ENCODE measurements at regions not wholly inside any gene's neighbourhood (a gene's known extent, or its start where the extent isn't known, plus 50 kb on each side); places are given as distances from the start of the nearest gene placed in this dataset.
"Not testable (repeated sequence)": the region's sequence is repeated elsewhere in the genome, so short reads cannot be mapped to it uniquely, and the experiment has no call there.

DNA sequence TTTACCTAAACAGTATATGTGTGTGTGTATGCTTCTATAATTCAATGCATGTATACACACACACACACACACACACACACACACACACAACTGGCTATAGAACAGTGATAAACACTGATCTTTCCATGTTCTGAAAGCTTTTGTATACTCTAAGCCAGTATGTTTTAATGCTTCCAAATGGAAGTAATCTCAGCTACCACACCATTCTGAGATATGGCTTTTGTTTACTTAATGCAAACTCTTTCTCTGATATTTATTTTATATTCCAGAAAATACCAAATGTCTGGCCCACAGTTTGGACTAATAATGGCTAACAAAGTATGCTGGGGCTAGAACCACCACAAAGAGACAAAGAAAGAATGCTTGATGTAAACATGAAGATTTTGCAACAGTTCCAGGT lies 199.4 kb upstream of the ARHGEF26 start:
- intact Hi-C loops (cut with DNase I): no loop called here
- Histone ChIP-seq H3K4me3 (no peak overlapping the region), H3K27ac (no peak overlapping the region), H3K9me3 (replicated peaks in 1 of 3) (no peaks in the 10 kb centered on the region), H3K4me1 (replicated peaks in 1 of 2) (no peaks in the 10 kb centered on the region), H3K27me3 (no peaks in the 10 kb centered on the region), H3K36me3 (replicated peaks in 1 of 2) (no peaks in the 10 kb centered on the region)
- DNase-seq: no peak
- no peak for TF ChIP-seq POLR2A (IDR thresholded peaks at IDR 0.05)
- TF ChIP-seq, protein P1, sequence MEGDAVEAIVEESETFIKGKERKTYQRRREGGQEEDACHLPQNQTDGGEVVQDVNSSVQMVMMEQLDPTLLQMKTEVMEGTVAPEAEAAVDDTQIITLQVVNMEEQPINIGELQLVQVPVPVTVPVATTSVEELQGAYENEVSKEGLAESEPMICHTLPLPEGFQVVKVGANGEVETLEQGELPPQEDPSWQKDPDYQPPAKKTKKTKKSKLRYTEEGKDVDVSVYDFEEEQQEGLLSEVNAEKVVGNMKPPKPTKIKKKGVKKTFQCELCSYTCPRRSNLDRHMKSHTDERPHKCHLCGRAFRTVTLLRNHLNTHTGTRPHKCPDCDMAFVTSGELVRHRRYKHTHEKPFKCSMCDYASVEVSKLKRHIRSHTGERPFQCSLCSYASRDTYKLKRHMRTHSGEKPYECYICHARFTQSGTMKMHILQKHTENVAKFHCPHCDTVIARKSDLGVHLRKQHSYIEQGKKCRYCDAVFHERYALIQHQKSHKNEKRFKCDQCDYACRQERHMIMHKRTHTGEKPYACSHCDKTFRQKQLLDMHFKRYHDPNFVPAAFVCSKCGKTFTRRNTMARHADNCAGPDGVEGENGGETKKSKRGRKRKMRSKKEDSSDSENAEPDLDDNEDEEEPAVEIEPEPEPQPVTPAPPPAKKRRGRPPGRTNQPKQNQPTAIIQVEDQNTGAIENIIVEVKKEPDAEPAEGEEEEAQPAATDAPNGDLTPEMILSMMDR (IDR thresholded peaks at IDR 0.05): no peak

DNA sequence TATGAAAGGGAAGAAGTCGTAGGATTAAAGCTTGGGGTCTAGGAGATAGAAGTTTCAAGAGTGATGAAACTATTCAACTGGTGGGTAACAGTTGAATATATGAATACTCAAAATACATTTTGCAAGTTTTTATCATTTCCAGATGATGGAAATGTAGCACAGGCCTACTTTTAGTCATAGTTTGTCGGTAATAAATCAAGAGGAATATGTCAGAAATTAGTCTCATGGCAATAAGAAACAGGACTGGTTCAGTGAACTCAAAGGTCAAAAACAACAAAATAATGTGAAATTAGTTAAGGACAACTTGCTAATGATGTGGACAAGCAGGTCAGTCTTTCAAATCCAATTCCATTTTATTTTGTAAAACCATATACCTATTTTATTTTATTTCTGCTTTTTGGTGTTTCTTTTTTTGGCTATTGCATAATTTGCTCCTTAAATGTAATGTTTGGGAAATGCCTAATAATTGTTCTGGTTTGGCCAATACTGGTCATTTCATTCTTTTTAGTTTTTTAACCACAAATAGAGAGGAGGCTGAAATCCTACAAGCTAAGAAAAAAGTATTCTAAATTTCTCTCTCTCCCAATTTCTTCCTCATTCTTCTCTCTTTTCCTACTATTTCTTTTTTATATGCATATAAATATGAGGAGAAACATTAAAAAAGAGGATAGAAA lies 195.2 kb upstream of the ARHGEF26 start:
- H3K4me3 ChIP-seq: no peak overlapping the region
- H3K36me3 ChIP-seq (replicated peaks in 1 of 2): no peaks in the 10 kb centered on the region
- H3K27ac ChIP-seq: no peak overlapping the region
- intact Hi-C loops (cut with DNase I): no loop called here
- H3K9me3 ChIP-seq (replicated peaks in 1 of 3): no peaks in the 10 kb centered on the region
- 75 to 83% (median 81%) methylated on average over 2 of the region's 2 CpGs for WGBS, 4 donors
- TF ChIP-seq, protein P1 (IDR thresholded peaks at IDR 0.05): no peak
- no peak for TF ChIP-seq POLR2A (IDR thresholded peaks at IDR 0.05)
- no peaks in the 10 kb centered on the region for H3K4me1 ChIP-seq (replicated peaks in 1 of 2)
- H3K27me3 ChIP-seq: no peaks in the 10 kb centered on the region
- DNase-seq: no peak

DNA sequence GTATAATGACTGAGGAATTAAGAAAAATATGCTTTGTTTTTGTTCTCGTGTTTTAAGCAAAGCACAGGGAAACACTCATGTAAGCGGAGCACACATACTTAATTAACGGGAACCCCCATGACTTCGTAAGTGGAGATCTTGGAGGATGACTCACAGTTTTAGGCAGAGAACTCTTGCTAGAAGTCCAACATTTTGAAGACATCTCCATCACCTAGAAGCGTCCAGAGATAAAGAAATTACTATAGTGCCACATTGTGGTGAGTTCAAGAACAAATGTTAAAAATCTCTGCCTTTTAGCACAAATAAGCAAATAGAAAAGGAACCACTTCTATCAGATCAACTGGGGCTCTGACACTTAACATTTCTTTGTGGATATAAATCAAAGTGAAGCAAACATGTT lies 194.1 kb upstream of the ARHGEF26 start:
- Histone ChIP-seq H3K27me3 (no peaks in the 10 kb centered on the region), H3K36me3 (replicated peaks in 1 of 2) (no peaks in the 10 kb centered on the region), H3K27ac (no peak overlapping the region), H3K4me3 (no peak overlapping the region), H3K4me1 (replicated peaks in 1 of 2) (no peaks in the 10 kb centered on the region), H3K9me3 (replicated peaks in 1 of 3) (no peaks in the 10 kb centered on the region)
- no peak for DNase-seq
- TF ChIP-seq POLR2A (IDR thresholded peaks at IDR 0.05): no peak
- WGBS, 4 donors: 58 to 66% (median 61%) methylated on average over 5 of the region's 5 CpGs
- intact Hi-C loops (cut with DNase I): no loop called here

DNA sequence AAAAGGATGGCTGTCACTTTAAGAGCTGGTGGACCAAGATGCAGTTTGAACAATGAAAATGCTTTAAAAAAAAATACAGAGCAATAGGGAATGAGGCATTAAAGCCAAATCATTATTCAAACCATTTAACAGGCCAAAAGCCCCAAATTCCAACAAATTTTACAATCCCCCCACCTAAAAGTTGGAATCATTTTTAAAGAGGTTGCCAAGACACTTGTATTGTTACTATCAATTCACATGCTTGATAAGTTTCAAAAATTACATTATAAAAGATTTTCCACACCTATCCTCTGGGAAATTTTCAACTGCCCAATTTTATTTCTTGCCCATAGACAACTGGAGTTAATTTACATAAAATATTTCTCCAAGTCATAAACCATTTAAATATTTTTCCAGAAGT lies 192.3 kb upstream of the ARHGEF26 start:
- no peak for TF ChIP-seq POLR2A (IDR thresholded peaks at IDR 0.05)
- Histone ChIP-seq H3K27ac (no peak overlapping the region), H3K4me1 (replicated peaks in 1 of 2) (no peaks in the 10 kb centered on the region), H3K9me3 (replicated peaks in 1 of 3) (no peaks in the 10 kb centered on the region), H3K4me3 (no peak overlapping the region), H3K27me3 (no peaks in the 10 kb centered on the region), H3K36me3 (replicated peaks in 1 of 2) (no peaks in the 10 kb centered on the region)
- DNase-seq: no peak
- intact Hi-C loops (cut with DNase I): no loop called here

DNA sequence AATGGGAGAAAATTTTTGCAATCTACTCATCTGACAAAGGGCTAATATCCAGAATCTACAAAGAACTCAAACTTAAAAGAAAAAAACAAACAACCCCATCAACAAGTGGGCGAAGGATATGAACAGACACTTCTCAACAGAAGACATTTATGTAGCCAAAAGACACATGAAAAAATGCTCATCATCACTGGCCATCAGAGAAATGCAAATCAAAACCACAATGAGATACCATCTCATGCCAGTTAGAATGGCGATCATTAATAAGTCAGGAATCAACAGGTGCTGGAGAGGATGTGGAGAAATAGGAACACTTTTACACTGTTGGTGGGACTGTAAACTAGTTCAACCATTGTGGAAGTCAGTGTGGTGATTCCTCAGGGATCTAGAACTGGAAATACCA lies 187.7 kb upstream of the ARHGEF26 start:
- H3K36me3 ChIP-seq (replicated peaks in 1 of 2); H3K4me3 ChIP-seq; H3K27me3 ChIP-seq; DNase-seq; H3K4me1 ChIP-seq (replicated peaks in 1 of 2); H3K9me3 ChIP-seq (replicated peaks in 1 of 3); H3K27ac ChIP-seq; intact Hi-C loops (cut with DNase I): not testable (repeated sequence)
- WGBS, 4 donors: 78 to 90% (median 87%) methylated on average over 2 of the region's 2 CpGs

DNA sequence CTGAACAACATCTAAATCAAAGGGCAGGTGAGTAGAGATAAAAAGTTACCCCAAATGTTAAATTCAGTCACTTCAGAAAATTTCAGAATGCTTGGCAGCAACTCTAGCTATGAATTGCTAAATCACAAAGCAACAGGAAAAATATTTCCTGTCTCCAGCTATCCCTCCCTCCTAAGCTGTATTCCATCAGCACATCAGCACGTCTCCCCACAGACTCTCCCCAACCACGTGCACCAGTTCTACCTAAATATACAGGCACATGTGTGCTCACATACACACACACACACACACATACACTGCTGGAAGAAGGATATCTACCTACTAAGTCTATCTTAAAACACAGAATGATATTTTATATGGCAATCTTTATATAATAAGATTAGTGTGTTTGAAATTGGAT lies 177.1 kb upstream of the ARHGEF26 start:
- 42 to 51% (median 46%) methylated on average over 2 of the region's 2 CpGs for WGBS, 4 donors
- intact Hi-C loops (cut with DNase I): no loop called here
- H3K36me3 ChIP-seq (replicated peaks in 1 of 2): no peaks in the 10 kb centered on the region

More for the DNA sequence above, 177.1 kb upstream of the ARHGEF26 start:
- DNase-seq: no peak
- H3K27ac ChIP-seq: no peak overlapping the region
- H3K27me3 ChIP-seq: no peaks in the 10 kb centered on the region
- no peak for TF ChIP-seq POLR2A (IDR thresholded peaks at IDR 0.05)
- TF ChIP-seq, protein P1 (IDR thresholded peaks at IDR 0.05): no peak
- no peak overlapping the region for H3K4me3 ChIP-seq
- H3K9me3 ChIP-seq (replicated peaks in 1 of 3): no peaks in the 10 kb centered on the region
- H3K4me1 ChIP-seq (replicated peaks in 1 of 2): no peaks in the 10 kb centered on the region

Data from adrenal gland (tissue), 9 donors.